ENCODE measurements at regions not wholly inside any gene's neighbourhood (a gene's known extent, or its start where the extent isn't known, plus 50 kb on each side); places are given as distances from the start of the nearest gene placed in this dataset.

DNA sequence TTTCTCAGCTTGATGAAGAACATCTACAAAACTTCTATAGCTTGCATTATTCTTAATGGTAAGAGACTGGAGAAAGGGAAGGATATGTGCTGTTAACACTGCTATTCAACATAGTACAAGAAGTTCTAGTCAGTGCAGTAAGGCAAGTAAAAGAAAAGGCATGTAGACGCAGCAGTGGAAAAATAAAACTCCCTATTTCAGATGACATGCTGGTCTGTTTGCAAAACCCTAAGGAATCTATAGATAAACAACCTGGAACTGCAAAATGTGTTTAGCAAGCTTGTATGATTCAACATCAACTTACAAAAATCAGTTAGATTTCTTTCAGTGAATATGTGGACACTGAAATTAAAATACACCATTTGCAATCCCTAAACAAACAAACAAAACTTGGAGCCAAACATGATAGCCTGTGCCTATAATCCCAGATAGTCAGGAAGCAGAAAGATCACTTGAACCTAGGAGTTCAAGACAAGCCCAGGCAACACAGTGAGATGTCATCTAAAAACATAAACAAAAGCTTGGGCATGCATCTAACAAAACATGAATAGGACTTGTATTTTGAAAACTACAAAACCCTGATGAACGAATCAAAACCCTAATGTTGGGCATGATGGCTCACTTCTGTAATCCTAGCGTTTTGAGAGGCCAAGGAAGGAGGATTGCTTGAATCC lies 293.6 kb upstream of the RGS6 start:
- TF ChIP-seq, protein P1, sequence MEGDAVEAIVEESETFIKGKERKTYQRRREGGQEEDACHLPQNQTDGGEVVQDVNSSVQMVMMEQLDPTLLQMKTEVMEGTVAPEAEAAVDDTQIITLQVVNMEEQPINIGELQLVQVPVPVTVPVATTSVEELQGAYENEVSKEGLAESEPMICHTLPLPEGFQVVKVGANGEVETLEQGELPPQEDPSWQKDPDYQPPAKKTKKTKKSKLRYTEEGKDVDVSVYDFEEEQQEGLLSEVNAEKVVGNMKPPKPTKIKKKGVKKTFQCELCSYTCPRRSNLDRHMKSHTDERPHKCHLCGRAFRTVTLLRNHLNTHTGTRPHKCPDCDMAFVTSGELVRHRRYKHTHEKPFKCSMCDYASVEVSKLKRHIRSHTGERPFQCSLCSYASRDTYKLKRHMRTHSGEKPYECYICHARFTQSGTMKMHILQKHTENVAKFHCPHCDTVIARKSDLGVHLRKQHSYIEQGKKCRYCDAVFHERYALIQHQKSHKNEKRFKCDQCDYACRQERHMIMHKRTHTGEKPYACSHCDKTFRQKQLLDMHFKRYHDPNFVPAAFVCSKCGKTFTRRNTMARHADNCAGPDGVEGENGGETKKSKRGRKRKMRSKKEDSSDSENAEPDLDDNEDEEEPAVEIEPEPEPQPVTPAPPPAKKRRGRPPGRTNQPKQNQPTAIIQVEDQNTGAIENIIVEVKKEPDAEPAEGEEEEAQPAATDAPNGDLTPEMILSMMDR (IDR thresholded peaks at IDR 0.05; ENCODE audit: low read depth, low read length, missing input control) = no peak
- no peak for TF ChIP-seq YY1 (IDR thresholded peaks at IDR 0.05)
- TF ChIP-seq, protein P2, sequence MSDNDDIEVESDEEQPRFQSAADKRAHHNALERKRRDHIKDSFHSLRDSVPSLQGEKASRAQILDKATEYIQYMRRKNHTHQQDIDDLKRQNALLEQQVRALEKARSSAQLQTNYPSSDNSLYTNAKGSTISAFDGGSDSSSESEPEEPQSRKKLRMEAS (IDR thresholded peaks at IDR 0.05) = no peak
- TF ChIP-seq FOXA1 (IDR thresholded peaks at IDR 0.05) = no peak
- TF ChIP-seq EGR1 (IDR thresholded peaks at IDR 0.05; ENCODE audit: low read depth in 2 of 2) = no peak
- TF ChIP-seq JUND (IDR thresholded peaks at IDR 0.05) = no peak
- TF ChIP-seq, protein P3, sequence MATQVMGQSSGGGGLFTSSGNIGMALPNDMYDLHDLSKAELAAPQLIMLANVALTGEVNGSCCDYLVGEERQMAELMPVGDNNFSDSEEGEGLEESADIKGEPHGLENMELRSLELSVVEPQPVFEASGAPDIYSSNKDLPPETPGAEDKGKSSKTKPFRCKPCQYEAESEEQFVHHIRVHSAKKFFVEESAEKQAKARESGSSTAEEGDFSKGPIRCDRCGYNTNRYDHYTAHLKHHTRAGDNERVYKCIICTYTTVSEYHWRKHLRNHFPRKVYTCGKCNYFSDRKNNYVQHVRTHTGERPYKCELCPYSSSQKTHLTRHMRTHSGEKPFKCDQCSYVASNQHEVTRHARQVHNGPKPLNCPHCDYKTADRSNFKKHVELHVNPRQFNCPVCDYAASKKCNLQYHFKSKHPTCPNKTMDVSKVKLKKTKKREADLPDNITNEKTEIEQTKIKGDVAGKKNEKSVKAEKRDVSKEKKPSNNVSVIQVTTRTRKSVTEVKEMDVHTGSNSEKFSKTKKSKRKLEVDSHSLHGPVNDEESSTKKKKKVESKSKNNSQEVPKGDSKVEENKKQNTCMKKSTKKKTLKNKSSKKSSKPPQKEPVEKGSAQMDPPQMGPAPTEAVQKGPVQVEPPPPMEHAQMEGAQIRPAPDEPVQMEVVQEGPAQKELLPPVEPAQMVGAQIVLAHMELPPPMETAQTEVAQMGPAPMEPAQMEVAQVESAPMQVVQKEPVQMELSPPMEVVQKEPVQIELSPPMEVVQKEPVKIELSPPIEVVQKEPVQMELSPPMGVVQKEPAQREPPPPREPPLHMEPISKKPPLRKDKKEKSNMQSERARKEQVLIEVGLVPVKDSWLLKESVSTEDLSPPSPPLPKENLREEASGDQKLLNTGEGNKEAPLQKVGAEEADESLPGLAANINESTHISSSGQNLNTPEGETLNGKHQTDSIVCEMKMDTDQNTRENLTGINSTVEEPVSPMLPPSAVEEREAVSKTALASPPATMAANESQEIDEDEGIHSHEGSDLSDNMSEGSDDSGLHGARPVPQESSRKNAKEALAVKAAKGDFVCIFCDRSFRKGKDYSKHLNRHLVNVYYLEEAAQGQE (IDR thresholded peaks at IDR 0.05) = no peak
